ENCODE measurements at regions not wholly inside any gene's neighbourhood (a gene's known extent, or its start where the extent isn't known, plus 50 kb on each side); places are given as distances from the start of the nearest gene placed in this dataset.
A peak's percentile ranks its signal among the peaks of the same experiment; 100 is the strongest.

DNA sequence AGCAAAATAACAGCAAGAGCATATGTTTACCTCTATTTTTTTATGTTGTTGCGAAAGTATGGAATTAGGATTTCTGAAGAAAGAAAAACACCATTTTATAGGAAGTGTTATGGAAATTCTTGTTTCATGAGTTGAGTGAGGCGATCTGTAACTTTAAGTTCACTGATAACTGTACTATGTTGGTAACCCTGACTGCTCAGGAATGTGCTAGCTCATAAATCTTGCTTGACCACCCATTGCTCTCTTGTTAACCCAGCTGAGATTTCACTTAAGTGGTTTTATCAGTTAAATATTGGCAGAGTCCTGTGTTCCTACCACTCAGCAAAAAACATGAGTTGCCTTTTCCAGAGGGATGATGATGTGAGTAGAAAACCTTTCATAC lies 91.1 kb upstream of the STARD4 start:
- Mint-ChIP-seq H3K27me3 (peaks cover 4% of the 10 kb centered on the region), H3K9me3 (ENCODE audit: low read depth) (no peaks in the 10 kb centered on the region), H3K4me1 (ENCODE audit: low read depth) (no peaks in the 10 kb centered on the region), H3K27ac (no peak overlapping the region), H3K36me3 (no peaks in the 10 kb centered on the region), H3K4me3 (no peak overlapping the region)

GRCh38 chr5:111602817-111603445 lies 90.6 kb upstream of the STARD4 start:
- Mint-ChIP-seq H3K4me1 (ENCODE audit: low read depth) (no peaks in the 10 kb centered on the region), H3K27me3 (peaks cover 4% of the 10 kb centered on the region), H3K27ac (no peak overlapping the region), H3K4me3 (no peak overlapping the region), H3K9me3 (ENCODE audit: low read depth) (no peaks in the 10 kb centered on the region), H3K36me3 (no peaks in the 10 kb centered on the region)

- H3K27me3 Mint-ChIP-seq: peaks cover 3% of the 10 kb centered on the region
- no peak overlapping the region for H3K27ac Mint-ChIP-seq
- H3K4me3 Mint-ChIP-seq: no peak overlapping the region
- H3K9me3 Mint-ChIP-seq (ENCODE audit: low read depth): no peaks in the 10 kb centered on the region
- H3K4me1 Mint-ChIP-seq (ENCODE audit: low read depth): no peaks in the 10 kb centered on the region
- H3K36me3 Mint-ChIP-seq: no peaks in the 10 kb centered on the region
Observed at GRCh38 chr5:111598996-111599395, 86.7 kb upstream of the STARD4 start.

GRCh38 chr5:111597491-111597890 lies 85.2 kb upstream of the STARD4 start:
- Mint-ChIP-seq H3K4me1 (ENCODE audit: low read depth) (no peaks in the 10 kb centered on the region), H3K27me3 (peaks cover 3% of the 10 kb centered on the region), H3K9me3 (ENCODE audit: low read depth) (no peaks in the 10 kb centered on the region), H3K4me3 (no peak overlapping the region), H3K27ac (no peak overlapping the region), H3K36me3 (no peaks in the 10 kb centered on the region)

- H3K9me3 Mint-ChIP-seq (ENCODE audit: low read depth): no peaks in the 10 kb centered on the region
- H3K4me3 Mint-ChIP-seq: no peak overlapping the region
- no peaks in the 10 kb centered on the region for H3K4me1 Mint-ChIP-seq (ENCODE audit: low read depth)
- no peaks in the 10 kb centered on the region for H3K36me3 Mint-ChIP-seq
- no peak overlapping the region for H3K27ac Mint-ChIP-seq
- H3K27me3 Mint-ChIP-seq: peaks cover 3% of the 10 kb centered on the region
Observed at GRCh38 chr5:111596705-111597104, 84.4 kb upstream of the STARD4 start.

- Mint-ChIP-seq H3K36me3 (no peaks in the 10 kb centered on the region), H3K4me1 (ENCODE audit: low read depth) (no peaks in the 10 kb centered on the region), H3K27me3 (peaks cover 4% of the 10 kb centered on the region), H3K4me3 (no peak overlapping the region), H3K27ac (no peak overlapping the region), H3K9me3 (ENCODE audit: low read depth) (no peaks in the 10 kb centered on the region)
Observed at GRCh38 chr5:111595425-111595824, 83.1 kb upstream of the STARD4 start.

- Mint-ChIP-seq H3K9me3 (ENCODE audit: low read depth) (peaks cover 4% of the 10 kb centered on the region), H3K4me1 (ENCODE audit: low read depth) (peaks cover 22% of the 10 kb centered on the region), H3K27ac (no peak overlapping the region), H3K36me3 (no peaks in the 10 kb centered on the region), H3K27me3 (peaks cover 1% of the 10 kb centered on the region), H3K4me3 (no peak overlapping the region)
Observed at GRCh38 chr5:111589316-111589715, 77.0 kb upstream of the STARD4 start.

GRCh38 chr5:111587728-111588127 lies 75.4 kb upstream of the STARD4 start:
- Mint-ChIP-seq H3K27ac (peak overlapping the region; percentile 77), H3K4me3 (peak overlapping the region; percentile 2), H3K27me3 (peaks cover 1% of the 10 kb centered on the region), H3K36me3 (no peaks in the 10 kb centered on the region), H3K9me3 (ENCODE audit: low read depth) (peaks cover 4% of the 10 kb centered on the region), H3K4me1 (ENCODE audit: low read depth) (peaks cover 24% of the 10 kb centered on the region)

DNA sequence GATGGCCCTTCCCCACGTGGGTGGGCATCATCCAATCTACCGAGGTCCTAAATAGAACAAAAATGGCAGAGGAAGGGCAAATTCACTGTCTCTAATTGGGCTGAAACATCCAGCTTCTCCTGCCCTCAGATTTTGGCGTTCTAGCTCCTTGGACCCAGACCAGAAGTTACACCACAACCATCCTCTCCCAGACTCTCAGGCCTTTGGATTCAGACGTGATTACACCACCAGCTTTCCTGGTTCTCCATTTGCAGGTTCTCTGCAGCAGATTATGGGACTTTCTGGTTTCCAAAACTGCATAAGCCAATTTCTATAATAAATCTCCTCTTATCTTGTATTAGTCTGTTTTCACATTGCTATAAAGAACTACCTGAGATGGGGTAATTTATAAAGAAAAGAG lies 73.6 kb upstream of the STARD4 start:
- no peaks in the 10 kb centered on the region for H3K36me3 Mint-ChIP-seq
- H3K27ac Mint-ChIP-seq: no peak overlapping the region
- H3K9me3 Mint-ChIP-seq (ENCODE audit: low read depth): peaks cover 4% of the 10 kb centered on the region
- no peak overlapping the region for H3K4me3 Mint-ChIP-seq
- H3K4me1 Mint-ChIP-seq (ENCODE audit: low read depth): peaks cover 24% of the 10 kb centered on the region
- H3K27me3 Mint-ChIP-seq: no peaks in the 10 kb centered on the region

DNA sequence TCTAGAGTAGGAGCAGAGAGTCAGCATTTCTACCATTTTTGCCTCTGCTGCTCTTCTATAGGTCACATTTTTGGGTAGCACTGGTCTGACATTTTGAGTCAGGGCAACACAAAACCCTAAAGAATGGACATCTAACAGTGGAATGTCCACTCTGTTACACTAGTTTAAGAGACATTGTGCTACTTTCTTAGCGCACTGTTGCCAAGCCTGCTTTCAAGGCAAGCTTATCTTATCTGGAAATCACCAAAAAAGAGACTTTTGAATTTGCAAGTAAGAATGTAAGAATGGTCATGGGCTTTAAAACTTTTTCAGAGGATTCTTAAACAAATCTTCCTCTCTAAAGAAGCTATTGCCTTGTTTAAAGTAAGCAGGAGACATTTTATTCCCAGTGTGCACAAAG lies 73.0 kb upstream of the STARD4 start:
- peaks cover 24% of the 10 kb centered on the region for H3K4me1 Mint-ChIP-seq (ENCODE audit: low read depth)

GRCh38 chr5:111584651-111585050 lies 72.3 kb upstream of the STARD4 start:
- Mint-ChIP-seq H3K4me1 (ENCODE audit: low read depth) (peaks cover 24% of the 10 kb centered on the region), H3K27me3 (no peaks in the 10 kb centered on the region), H3K27ac (peak overlapping the region; percentile 1), H3K4me3 (no peak overlapping the region), H3K36me3 (no peaks in the 10 kb centered on the region), H3K9me3 (ENCODE audit: low read depth) (peaks cover 4% of the 10 kb centered on the region)

More for the DNA sequence above, 73.0 kb upstream of the STARD4 start:
- no peaks in the 10 kb centered on the region for H3K27me3 Mint-ChIP-seq
- H3K27ac Mint-ChIP-seq: no peak overlapping the region
- H3K9me3 Mint-ChIP-seq (ENCODE audit: low read depth): peaks cover 4% of the 10 kb centered on the region
- no peak overlapping the region for H3K4me3 Mint-ChIP-seq
- H3K36me3 Mint-ChIP-seq: no peaks in the 10 kb centered on the region

DNA sequence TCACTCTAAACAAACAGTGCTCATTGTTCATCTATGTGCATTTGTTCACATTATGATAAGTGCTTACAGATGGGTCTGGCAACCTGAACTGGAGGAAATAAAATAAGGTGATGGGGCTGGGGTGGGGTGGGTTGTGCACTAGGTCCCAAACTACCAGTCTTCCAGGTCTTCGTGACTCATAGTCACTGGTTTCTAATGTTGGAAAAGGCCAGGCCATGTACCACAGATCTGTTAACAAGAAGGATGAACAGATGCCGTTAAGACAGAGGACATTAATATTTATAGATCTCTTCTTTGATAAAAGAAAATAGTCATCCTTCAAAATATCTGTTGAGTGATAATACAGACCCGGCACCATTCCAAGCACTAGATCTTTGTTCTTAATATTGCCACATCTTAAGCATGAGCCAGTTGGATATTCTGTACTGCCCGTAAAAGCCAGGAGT lies 71.4 kb upstream of the STARD4 start:
- Mint-ChIP-seq H3K4me1 (ENCODE audit: low read depth) (peaks cover 23% of the 10 kb centered on the region), H3K9me3 (ENCODE audit: low read depth) (peaks cover 4% of the 10 kb centered on the region), H3K27me3 (no peaks in the 10 kb centered on the region), H3K36me3 (no peaks in the 10 kb centered on the region), H3K27ac (no peak overlapping the region), H3K4me3 (no peak overlapping the region)

DNA sequence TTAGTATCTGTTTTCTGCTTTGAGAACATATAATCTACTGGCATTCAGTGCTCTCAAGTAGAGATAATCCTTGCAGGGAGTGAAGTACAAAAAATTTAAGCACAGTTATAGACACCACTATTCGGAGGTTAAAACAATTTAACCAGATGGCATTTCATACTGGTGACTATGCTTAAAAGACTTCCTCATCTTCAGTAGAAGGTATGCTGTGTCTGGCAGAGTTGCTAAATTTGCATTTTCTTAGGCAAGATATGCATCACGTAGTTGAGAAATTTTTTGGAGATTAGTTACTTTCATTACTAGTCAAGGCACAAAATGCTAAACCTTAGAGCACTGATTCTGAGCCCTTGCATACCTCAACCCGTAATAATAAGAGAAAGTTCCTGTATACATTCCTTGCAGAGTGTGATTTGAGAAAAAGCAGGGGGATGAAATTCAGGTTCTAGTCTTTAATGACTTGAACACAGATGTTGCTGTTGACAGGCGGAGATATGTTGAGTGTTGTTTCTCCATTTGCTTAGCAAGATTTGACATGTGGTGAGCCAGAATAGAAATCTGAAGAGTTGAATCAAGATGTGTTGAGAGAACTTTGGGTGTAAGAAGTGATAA lies 70.8 kb upstream of the STARD4 start:
- H3K27ac Mint-ChIP-seq: no peak overlapping the region
- no peak overlapping the region for H3K4me3 Mint-ChIP-seq
- no peaks in the 10 kb centered on the region for H3K36me3 Mint-ChIP-seq
- H3K9me3 Mint-ChIP-seq (ENCODE audit: low read depth): no peaks in the 10 kb centered on the region
- no peaks in the 10 kb centered on the region for H3K27me3 Mint-ChIP-seq
- H3K4me1 Mint-ChIP-seq (ENCODE audit: low read depth): peaks cover 17% of the 10 kb centered on the region

GRCh38 chr5:111582451-111582850 lies 70.1 kb upstream of the STARD4 start:
- Mint-ChIP-seq H3K4me3 (no peak overlapping the region), H3K9me3 (ENCODE audit: low read depth) (no peaks in the 10 kb centered on the region), H3K27me3 (no peaks in the 10 kb centered on the region), H3K36me3 (no peaks in the 10 kb centered on the region), H3K4me1 (ENCODE audit: low read depth) (peaks cover 10% of the 10 kb centered on the region), H3K27ac (no peak overlapping the region)

DNA sequence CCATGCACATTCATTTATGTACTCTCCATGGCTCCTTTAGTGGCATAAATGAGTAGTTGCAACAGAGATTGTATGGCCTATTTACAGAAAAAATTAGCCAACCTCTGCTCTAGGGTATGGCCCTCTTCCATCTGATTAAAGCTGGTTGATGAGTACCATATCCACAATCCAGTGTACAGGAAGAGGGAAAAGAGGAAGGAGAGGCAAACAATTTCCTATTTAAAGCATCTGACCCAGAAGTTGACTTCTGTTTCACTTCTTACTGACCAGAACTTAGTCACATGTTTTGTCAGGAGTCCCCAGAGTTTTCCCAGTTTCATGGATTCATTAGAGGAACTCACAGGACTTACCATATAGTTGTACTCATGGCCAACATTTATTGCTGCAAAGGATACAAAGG lies 68.6 kb upstream of the STARD4 start:
- Mint-ChIP-seq H3K36me3 (no peaks in the 10 kb centered on the region), H3K27ac (no peak overlapping the region), H3K27me3 (no peaks in the 10 kb centered on the region), H3K4me3 (no peak overlapping the region), H3K9me3 (ENCODE audit: low read depth) (no peaks in the 10 kb centered on the region), H3K4me1 (ENCODE audit: low read depth) (peaks cover 7% of the 10 kb centered on the region)

DNA sequence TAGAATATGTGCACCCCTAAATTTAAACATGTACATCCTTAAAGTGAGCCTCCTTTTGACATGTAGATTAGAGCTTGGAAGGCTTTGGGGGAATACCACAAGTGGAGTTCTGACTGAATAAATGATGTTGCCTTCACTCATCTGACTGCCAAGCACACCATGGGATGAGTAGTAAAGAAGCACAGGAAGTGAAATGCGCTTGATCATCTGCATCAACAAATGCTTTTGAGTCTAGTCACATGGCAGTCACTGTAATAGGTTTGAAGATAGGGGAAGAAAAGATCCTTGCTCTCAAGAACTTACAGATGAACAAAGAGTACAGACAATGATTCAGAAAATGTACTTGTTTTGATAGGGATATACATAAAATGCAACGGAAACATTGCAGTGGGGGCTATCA lies 62.0 kb upstream of the STARD4 start:
- no peak overlapping the region for H3K4me3 Mint-ChIP-seq
- peaks cover 3% of the 10 kb centered on the region for H3K36me3 Mint-ChIP-seq
- H3K4me1 Mint-ChIP-seq (ENCODE audit: low read depth): no peaks in the 10 kb centered on the region
- peaks cover 6% of the 10 kb centered on the region for H3K27me3 Mint-ChIP-seq
- no peak overlapping the region for H3K27ac Mint-ChIP-seq
- no peaks in the 10 kb centered on the region for H3K9me3 Mint-ChIP-seq (ENCODE audit: low read depth)
